Dermis microvascular lymphatic vessel endothelial cell (primary cell): ENCODE measurements at regions not wholly inside any gene's neighbourhood (a gene's known extent, or its start where the extent isn't known, plus 50 kb on each side); places are given as distances from the start of the nearest gene placed in this dataset.

Experiments
- DNase-seq, 2 donors: peaks; one replicate each; pipeline versions ENCODE4 v3.0.0 to v3.0.0-alpha.2; 2010; ENCODE audit warnings: low read depth in 2 of 2

- DNase-seq: peak in 1 of 2 donors; percentile 23
These were observed 585.8 kb downstream of the TLE4 start for GRCh38 chr9:80157561-80157983.

DNA sequence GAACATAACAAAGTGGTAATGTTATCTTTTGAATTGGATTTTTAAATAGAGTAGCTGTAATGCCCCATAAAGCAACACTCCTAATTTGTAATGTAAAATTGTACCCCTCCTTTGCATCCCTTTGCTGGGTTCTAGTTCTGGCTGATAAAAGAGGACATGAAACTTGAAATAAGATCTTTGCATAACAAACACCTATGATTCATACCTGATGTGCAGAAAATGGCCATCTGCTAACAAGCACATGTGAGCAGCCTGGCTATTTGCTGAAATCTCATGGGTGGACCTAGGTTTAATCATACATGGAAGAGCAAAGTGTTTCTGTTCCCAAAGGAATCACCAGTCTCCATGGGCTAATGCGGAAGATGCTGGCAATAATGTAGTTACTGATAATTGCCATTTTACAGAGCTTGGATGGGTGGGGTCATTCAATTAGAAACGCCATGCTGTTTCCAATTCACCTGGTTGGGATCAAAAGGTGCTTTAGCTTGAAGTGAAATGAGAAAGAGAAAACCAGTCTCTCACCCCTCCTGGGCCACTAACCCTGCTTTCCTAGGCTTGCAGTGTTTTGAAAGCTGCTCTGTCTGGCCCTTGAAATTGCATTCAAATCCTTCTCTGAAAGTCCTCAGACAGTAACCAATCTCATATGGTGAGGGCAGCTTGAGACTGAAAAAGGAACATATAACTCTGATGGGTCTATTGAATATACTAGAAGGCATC, 585.1 kb downstream of the TLE4 start:
- DNase-seq: no peak

DNA sequence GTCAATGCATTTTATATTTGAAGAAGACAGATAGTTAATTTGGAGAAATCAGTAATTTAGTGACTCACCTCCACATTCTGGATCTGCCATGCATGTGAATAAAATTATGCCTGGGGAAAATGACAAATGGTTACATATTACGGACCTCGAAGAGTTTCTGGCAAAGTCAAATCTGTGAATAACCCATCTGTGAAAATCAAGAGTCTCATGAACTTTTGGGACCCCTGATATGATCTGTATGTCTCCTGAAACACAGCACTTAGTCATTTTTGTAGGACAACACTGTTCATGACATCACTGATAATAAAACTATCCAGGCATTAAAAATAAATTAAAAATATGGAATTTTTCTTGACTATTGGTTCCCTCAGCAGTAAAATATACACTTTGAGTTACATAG, 584.5 kb downstream of the TLE4 start:
- DNase-seq: no peak

DNA sequence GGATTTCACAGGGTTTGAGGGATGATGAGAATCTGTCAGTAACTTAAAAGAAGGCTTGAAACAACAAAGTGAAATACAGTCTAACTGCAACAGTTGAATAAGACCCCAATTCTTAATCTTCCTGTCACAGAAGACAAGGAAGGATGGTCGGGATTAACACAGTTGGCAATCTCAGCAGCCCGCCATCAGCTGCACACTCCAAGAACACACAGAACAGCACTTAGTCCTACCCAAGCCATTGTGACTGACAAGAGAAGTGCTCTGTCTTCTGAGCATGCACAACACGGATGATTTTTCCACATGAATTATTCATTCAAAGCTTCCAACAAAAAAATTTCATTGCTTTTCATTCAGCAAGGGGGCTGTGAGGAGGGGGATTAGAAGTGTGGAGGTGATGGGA, 576.1 kb downstream of the TLE4 start:
- no peak for DNase-seq

GRCh38 chr9:80146466-80146865, 574.7 kb downstream of the TLE4 start:
- DNase-seq: no peak

GRCh38 chr9:80144856-80145255, 573.1 kb downstream of the TLE4 start:
- DNase-seq: no peak

GRCh38 chr9:80144406-80144805, 572.6 kb downstream of the TLE4 start:
- no peak for DNase-seq

- no peak for DNase-seq
These were observed 572.1 kb downstream of the TLE4 start for GRCh38 chr9:80143899-80144298.

GRCh38 chr9:80134487-80134886, 562.7 kb downstream of the TLE4 start:
- no peak for DNase-seq

DNA sequence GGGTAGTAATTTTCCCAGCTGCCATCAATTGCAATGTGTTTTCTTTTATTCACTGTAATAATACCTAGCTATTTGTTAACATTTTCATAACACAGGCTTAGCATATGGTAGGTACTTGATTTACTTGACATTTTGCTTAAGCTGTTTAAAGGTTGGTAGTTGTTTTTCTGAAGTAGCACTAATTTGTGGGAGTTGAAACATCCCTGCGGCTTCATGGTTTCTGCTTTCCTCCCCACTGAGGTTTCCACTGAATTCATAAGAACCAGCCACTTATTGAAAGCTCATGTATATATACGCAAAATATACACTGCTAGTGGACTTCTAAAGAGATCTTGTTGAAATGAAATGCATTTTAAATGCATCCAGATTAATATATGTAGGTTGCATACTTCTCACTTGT, 559.9 kb downstream of the TLE4 start:
- no peak for DNase-seq

DNA sequence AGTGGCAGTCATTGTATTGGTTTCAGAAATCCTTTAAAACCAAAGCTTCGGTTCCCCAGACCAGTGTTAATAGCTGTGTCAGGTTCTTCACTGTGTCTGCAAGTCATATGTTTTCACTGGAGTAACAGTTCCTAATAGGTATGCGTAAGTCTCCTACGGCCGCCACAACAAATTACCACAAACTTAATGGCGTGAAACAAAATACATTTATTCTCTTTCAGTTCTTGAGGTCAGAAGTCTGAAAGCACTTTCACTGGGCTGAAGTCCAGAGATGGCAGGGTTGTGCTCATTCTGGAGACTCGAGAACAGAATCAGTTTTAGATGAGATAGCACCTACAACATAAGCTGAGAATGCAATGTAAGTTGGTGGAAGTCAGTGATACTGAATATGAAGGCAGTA, 556.2 kb downstream of the TLE4 start:
- DNase-seq: no peak

DNA sequence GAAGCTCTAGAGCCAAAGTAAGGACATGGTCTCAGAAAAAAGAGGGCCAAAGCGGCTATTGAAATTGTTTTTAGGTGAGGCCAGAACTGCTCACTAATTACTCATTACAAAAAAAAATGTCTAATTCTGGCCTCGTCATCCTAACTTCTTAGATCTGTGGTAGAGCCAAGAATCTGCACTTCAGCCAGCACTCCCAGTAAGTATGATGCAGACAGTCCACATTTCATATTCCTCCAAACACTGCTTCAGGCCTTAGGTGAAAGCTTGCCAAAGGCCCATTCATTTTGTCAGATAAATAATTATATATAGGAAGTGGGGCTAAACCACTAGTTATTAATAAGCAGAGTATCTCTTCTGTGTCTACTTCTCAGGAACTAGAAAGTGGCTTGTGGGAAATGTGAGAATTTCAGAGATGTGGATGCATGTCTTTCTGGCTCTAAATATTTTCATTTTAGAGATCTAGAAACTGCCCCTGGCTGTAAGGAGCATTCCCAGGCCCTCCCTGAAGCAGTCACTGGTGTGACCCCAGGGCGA, 554.0 kb downstream of the TLE4 start:
- DNase-seq: no peak

- no peak for DNase-seq
These were observed 545.3 kb downstream of the TLE4 start for GRCh38 chr9:80117031-80117430.

DNA sequence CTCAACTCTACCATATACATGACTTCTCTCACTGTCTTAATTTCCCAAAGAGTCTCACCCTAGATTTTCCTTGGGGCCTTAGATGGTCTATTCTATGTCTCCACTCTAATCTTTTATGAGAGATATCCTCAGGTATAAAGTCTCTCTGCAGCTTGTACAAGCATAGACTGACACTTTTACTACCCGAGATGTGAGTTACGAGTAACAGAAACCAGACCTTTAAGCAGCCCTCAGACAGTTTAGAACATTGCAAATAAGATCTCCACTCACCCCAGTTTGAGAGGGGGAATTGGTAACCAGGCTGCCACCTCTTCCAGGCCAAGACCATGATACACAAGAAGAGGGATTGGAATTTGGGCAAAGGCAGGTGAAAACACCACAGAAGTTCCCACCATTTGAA, 542.5 kb downstream of the TLE4 start:
- DNase-seq: no peak

- DNase-seq: no peak
These were observed 536.3 kb downstream of the TLE4 start for GRCh38 chr9:80107931-80108660.

DNA sequence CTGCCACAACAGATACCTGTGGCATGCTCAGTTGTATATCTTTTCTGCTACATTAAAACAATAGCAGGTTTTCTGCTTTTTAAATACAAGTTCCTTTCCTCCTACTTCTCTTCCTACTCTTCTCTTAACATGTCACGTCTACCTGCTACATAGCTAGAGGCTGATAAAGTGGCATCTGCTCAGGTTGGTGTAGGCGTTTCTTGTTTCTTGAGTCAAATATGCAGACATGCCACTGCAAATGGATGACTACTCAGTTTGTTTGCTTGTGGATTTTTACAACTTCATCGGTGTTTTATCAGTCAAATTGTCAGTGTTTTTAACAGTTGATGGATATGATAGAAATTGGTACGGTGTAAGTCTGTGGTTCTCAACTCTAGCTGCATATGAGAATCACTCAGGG, 525.7 kb downstream of the TLE4 start:
- DNase-seq: no peak

DNA sequence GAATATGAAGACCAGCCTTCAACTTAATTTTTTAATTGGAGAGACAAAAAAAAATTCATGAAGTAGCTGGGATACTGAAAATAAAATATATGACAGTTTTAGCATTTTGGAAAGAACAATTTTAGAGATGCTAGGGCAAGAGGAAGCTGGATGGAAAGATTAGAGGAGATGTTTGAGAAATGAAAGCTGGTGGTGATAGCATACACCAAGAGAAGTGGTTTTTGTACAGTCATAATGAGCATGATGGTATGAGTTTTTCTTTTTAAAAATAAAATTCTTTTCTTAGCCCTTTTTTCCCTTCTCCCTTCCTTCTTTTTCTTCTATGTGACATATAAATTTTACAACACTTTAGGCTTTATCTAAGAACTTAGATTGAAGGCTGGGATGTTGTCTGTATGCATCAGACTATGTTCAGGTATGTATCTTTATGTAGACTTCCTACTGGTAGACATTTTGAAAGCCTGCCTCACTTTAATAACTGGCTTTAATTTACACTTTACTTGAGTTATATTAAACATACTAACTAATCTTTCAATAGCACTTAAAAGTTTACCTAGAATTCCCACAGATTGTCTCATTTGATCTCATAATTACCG, 522.5 kb downstream of the TLE4 start:
- DNase-seq: no peak

- DNase-seq: no peak
These were observed 521.9 kb downstream of the TLE4 start for GRCh38 chr9:80093695-80094094.

DNA sequence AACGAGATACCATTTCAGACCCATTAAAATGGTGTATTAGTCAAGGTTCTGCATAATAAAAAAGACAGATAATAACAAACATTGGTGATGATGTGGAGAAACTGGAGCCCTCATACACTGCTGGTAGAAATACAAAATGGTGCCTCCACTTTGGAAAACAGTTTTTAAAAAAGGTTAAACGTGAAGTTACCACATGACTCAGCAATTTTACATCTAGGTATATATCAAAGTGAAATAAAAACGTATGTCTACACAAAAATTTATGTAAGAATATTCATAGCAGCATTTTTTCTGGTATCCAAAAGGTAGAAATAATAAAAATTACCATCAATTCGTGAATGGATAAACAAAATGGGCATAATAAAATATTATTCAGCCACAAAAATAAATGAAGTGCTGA, 519.8 kb downstream of the TLE4 start:
- DNase-seq: no peak

DNA sequence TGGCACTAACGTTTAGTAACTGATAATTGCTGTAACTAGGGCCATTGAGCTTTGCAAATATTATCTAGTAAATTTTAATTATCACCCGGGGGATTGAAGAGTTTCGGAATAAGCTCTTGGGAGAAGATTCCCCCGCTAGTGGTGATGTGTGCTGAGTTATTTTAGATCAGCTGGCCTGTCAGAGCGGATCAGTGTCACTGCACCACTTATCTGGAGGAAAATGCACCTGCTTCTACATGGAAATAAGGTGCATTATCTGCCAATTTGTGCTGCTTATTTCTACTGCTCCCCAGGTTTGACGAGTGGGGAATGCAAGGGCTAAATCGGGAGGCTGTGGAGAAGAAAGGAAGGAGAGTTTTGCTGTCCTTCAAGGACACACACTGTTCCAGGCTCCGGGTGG, 518.6 kb downstream of the TLE4 start:
- no peak for DNase-seq

GRCh38 chr9:80086822-80087345, 515.1 kb downstream of the TLE4 start:
- DNase-seq: no peak

DNA sequence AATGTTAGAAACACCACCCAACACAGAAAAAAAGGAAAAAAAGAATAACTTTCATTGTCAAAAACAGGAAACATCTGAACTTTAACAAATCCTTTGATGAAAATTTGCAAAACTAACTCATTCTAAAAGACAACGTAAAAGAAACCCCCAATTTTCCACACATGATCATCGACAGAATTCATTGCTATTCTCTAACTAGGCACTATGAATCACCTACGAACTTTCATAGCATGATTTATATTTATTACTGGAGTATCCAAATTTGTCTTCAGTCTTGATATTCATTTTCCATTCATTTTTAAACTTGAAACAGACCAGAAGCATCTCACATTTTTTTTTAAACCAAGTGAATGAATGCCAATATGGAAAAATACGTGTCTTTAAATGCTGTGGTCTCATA, 514.6 kb downstream of the TLE4 start:
- no peak for DNase-seq
